ENCODE measurements at regions not wholly inside any gene's neighbourhood (a gene's known extent, or its start where the extent isn't known, plus 50 kb on each side); places are given as distances from the start of the nearest gene placed in this dataset.

DNA sequence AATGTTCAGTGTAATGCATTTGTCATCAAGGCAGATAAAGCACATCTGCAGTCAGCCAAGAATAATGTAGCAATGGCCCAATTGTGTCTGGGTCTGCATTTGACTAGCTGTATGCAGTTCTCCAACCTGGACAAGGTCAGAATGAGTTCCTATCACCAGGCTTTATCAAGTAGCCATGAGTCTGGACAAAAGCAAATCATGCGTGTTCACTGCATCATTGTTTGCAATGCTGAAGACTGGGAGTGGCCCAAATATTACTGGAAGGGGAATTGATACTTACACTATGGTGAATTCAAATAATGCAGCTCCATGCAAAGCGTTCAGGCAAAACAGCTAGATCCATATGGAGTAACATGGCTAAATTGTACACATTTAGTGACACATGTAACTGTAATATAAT is 250.9 kb downstream of the TOX3 start:
- no peak for TF ChIP-seq GABPA (IDR thresholded peaks at IDR 0.05; ENCODE audit: low read depth)
- TF ChIP-seq POLR2AphosphoS5 (IDR thresholded peaks at IDR 0.05; ENCODE audit: low read depth): no peak
- TF ChIP-seq SPI1 (IDR thresholded peaks at IDR 0.05; ENCODE audit: borderline replicate concordance, low read depth): no peak
- TF ChIP-seq, protein P1, sequence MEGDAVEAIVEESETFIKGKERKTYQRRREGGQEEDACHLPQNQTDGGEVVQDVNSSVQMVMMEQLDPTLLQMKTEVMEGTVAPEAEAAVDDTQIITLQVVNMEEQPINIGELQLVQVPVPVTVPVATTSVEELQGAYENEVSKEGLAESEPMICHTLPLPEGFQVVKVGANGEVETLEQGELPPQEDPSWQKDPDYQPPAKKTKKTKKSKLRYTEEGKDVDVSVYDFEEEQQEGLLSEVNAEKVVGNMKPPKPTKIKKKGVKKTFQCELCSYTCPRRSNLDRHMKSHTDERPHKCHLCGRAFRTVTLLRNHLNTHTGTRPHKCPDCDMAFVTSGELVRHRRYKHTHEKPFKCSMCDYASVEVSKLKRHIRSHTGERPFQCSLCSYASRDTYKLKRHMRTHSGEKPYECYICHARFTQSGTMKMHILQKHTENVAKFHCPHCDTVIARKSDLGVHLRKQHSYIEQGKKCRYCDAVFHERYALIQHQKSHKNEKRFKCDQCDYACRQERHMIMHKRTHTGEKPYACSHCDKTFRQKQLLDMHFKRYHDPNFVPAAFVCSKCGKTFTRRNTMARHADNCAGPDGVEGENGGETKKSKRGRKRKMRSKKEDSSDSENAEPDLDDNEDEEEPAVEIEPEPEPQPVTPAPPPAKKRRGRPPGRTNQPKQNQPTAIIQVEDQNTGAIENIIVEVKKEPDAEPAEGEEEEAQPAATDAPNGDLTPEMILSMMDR (IDR thresholded peaks at IDR 0.05; ENCODE audit: insufficient read depth, low read length): no peak
- TF ChIP-seq, protein P2, sequence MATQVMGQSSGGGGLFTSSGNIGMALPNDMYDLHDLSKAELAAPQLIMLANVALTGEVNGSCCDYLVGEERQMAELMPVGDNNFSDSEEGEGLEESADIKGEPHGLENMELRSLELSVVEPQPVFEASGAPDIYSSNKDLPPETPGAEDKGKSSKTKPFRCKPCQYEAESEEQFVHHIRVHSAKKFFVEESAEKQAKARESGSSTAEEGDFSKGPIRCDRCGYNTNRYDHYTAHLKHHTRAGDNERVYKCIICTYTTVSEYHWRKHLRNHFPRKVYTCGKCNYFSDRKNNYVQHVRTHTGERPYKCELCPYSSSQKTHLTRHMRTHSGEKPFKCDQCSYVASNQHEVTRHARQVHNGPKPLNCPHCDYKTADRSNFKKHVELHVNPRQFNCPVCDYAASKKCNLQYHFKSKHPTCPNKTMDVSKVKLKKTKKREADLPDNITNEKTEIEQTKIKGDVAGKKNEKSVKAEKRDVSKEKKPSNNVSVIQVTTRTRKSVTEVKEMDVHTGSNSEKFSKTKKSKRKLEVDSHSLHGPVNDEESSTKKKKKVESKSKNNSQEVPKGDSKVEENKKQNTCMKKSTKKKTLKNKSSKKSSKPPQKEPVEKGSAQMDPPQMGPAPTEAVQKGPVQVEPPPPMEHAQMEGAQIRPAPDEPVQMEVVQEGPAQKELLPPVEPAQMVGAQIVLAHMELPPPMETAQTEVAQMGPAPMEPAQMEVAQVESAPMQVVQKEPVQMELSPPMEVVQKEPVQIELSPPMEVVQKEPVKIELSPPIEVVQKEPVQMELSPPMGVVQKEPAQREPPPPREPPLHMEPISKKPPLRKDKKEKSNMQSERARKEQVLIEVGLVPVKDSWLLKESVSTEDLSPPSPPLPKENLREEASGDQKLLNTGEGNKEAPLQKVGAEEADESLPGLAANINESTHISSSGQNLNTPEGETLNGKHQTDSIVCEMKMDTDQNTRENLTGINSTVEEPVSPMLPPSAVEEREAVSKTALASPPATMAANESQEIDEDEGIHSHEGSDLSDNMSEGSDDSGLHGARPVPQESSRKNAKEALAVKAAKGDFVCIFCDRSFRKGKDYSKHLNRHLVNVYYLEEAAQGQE (IDR thresholded peaks at IDR 0.05; ENCODE audit: insufficient replicate concordance, low read depth): no peak
- H3K27ac ChIP-seq (replicated peaks): no peak overlapping the region
- H3K4me3 ChIP-seq (replicated peaks; ENCODE audit: insufficient read depth, low read length): no peak overlapping the region
- H3K27me3 ChIP-seq (ENCODE audit: insufficient read depth, poor library complexity, severe bottlenecking): peaks cover 2% of the 10 kb centered on the region
- DNase-seq (ENCODE audit: low read depth in 1 of 2, low spot score in 1 of 2): no peak

DNA sequence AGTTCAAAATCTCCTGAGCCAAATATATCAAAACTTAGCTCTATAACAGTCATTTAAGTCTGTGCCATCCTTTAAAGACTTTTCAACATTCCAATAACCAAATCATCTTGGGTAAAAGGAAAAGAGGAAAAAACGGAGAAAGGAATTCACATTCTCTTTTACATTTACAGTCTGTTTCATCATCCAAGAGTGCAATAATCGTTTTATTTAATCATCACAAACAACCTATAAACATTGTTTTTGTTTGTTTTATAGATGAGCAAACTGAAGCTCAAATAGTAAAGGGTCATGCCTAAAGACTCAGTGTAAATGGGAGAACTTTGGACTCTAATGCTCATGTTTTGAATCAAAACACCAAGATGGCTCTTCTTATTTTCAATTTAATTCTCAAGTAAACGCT is 252.3 kb downstream of the TOX3 start:
- TF ChIP-seq SPI1 (IDR thresholded peaks at IDR 0.05; ENCODE audit: borderline replicate concordance, low read depth) (no peak), GABPA (IDR thresholded peaks at IDR 0.05; ENCODE audit: low read depth) (no peak), POLR2AphosphoS5 (IDR thresholded peaks at IDR 0.05; ENCODE audit: low read depth) (no peak)
- TF ChIP-seq, protein P1 (IDR thresholded peaks at IDR 0.05; ENCODE audit: insufficient read depth, low read length): no peak
- TF ChIP-seq, protein P2 (IDR thresholded peaks at IDR 0.05; ENCODE audit: insufficient replicate concordance, low read depth): no peak
- peaks cover 2% of the 10 kb centered on the region for H3K27me3 ChIP-seq (ENCODE audit: insufficient read depth, poor library complexity, severe bottlenecking)
- no peak overlapping the region for H3K27ac ChIP-seq (replicated peaks)
- DNase-seq (ENCODE audit: low read depth in 1 of 2, low spot score in 1 of 2): no peak
- H3K4me3 ChIP-seq (replicated peaks; ENCODE audit: insufficient read depth, low read length): no peak overlapping the region

DNA sequence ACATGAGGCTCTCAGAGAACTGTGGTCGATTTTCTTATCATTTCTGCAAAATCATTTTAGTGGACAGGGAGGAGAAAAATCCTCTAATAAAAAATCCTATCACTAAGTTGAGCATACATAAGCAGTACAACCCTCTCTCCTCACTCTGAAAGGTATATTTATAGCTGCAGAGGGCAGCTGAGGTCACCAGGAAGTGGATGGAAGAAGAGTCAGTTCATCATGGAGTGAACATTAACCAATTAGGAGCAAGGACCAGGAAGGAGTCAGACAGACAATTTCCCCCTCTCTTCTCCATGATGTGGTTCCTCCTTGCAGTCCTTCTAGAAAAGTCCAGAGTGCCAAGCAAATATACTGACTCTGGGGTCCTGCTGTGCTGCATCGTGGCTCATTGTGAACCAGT is 253.7 kb downstream of the TOX3 start:
- peaks cover 2% of the 10 kb centered on the region for H3K27me3 ChIP-seq (ENCODE audit: insufficient read depth, poor library complexity, severe bottlenecking)
- no peak overlapping the region for H3K27ac ChIP-seq (replicated peaks)
- no peak overlapping the region for H3K4me3 ChIP-seq (replicated peaks; ENCODE audit: insufficient read depth, low read length)
- no peak for DNase-seq (ENCODE audit: low read depth in 1 of 2, low spot score in 1 of 2)
- no peak for TF ChIP-seq GABPA (IDR thresholded peaks at IDR 0.05; ENCODE audit: low read depth)
- TF ChIP-seq, protein P1 (IDR thresholded peaks at IDR 0.05; ENCODE audit: insufficient read depth, low read length): no peak
- TF ChIP-seq POLR2AphosphoS5 (IDR thresholded peaks at IDR 0.05; ENCODE audit: low read depth): no peak
- TF ChIP-seq, protein P2 (IDR thresholded peaks at IDR 0.05; ENCODE audit: insufficient replicate concordance, low read depth): no peak
- TF ChIP-seq SPI1 (IDR thresholded peaks at IDR 0.05; ENCODE audit: borderline replicate concordance, low read depth): no peak

All from HL-60 (cell line).